NCI-H1105 (cell line): ENCODE measurements at regions not wholly inside any gene's neighbourhood (a gene's known extent, or its start where the extent isn't known, plus 50 kb on each side); places are given as distances from the start of the nearest gene placed in this dataset.

ENCODE experiments used
- DNase-seq: peaks from one replicate; lab custom pipeline; 2025; lab: John Stamatoyannopoulos, UW

- DNase-seq = no peak
Observed at GRCh38 chr1:75083223-75083622, 51.0 kb upstream of the LHX8 start.

GRCh38 chr1:75083848-75084514 is 50.2 kb upstream of the LHX8 start:
- no peak for DNase-seq
